HG02588 (cell line): ENCODE measurements at regions not wholly inside any gene's neighbourhood (a gene's known extent, or its start where the extent isn't known, plus 50 kb on each side); places are given as distances from the start of the nearest gene placed in this dataset.

Source experiments
- ATAC-seq: cut with Tn5 transposase; IDR thresholded peaks from one replicate; pipeline ENCODE4 v1.9.1; 2021; ENCODE audit warnings: mild to moderate bottlenecking, moderate library complexity; ENCODE audit not compliant: unreplicated experiment

DNA sequence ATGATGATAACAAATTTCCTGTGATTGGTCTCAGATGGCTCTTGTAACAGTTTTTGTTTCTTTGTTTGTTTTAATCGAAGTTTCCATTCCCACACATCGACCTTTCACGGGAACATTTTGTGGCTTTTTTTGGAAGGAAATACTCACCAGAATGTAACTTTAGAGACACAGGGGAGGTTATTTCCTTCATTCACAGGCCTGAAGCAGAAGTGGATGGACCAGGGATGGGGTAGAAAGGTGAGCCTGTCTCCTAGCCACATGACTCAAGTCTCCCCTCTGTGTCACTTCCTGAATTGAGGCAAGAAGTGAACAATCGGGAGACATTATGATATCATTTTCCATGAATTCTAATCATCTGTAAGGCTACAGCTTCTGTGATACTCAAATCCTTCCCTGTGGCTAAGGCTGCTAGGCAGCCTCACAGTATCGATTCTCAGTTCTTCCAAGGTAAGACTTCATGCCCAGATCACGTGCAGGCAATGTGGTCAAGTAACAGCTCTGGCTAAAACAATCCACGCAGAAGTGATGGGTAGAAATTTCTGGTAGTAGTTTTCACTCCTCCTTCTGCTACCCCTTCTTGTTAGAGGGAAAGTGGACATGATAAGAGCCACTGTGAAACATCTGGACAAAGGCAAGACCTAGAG lies 203.9 kb upstream of the NEBL start:
- no peak for ATAC-seq

DNA sequence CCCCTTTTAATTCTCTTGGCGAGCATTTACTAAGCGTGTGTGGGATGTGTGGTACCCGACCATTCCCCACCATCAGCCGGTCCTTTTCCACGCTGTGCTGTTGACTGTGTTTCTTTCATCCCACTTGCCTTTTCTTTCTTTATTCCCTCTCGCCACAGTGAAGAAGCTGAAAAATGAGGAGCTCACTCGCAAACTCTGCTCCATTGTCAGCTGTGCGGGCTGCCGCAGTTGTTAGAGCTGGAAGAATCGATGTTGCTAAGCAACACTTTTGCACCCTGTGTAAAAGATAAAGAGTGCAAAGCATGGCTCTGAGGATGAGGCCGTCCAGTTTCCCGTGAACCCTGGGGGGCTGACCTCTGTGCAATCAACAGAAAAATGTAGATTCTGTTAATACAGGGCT lies 203.1 kb upstream of the NEBL start:
- no peak for ATAC-seq

DNA sequence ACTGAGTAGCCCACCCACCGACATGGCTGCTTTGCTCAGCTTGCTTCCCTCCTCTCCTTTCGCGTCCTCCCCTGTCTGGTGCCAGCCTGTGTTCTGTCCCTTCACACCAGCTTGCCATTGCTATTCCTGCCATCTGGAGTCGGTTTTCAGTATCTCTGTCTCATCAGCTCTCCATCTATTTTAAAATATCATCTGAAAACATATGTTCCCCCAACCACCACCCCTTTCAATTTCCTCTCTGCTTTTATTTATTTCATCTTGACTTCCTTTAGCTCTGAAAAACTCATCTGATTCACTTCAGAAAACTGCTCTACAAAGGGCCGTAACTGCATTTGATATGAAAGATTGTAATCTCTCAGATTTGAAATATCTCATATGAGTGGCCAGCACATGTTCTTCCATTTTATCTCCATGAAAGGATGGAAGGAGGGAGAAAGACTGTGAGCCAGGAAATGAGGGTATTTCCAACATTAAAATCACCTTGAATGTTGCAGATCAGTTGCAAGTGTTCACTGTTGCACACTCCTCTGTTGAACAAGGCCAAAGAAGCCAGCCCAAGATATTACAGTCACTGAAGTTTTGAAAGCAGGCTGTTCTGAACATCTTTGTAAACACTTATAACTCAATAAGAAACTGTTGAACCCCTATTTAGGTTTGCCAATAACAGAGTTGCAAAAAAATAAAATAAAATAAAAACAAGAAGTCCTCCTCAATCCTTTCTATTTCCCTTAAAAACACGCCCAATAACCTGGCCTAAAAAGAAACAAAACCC lies 202.4 kb upstream of the NEBL start:
- ATAC-seq: no peak

DNA sequence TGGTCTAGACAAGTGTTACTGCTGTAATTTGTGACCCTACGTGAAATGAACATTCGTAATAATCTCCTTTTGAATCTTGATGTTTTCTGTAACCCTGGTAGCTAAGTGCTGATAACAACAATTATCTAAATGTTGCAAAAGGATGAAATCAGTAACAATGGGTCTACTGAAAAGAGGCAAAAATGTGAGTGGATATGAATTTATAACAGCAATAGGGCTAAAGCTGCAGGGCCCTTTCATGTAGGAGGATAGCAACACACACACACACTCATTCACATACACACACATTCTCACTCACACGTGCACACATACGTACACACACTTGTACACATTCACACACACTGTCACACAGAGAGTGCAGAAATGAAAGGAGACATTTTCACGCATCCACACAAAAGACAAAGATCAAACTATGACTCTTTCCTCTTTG lies 200.8 kb upstream of the NEBL start:
- no peak for ATAC-seq

DNA sequence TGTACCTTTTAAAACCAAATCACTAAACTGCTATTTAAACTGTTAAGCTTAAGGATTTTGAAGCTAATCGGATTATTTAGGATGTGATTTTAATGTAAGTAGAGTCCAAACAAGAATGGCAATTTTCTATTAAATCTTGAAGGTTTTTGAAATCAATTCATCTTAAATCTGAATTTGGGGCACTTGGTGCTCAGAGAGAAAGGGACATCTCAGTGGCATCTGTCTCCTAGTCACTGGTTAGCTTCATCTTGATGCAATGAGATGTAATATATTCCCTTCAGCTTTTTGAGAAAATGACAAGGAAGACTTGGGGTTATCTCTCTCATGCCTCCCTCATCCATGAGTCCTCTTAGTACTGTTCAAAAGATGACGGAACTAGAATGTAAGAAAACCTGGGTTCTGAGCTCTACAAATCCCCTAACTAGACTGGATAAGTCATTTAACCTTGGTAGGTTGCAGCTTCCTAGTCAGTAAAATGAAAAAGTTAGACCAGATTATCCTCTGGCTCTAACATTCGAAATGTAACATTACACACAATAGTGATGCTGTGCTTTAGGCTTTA lies 198.5 kb upstream of the NEBL start:
- ATAC-seq: no peak

DNA sequence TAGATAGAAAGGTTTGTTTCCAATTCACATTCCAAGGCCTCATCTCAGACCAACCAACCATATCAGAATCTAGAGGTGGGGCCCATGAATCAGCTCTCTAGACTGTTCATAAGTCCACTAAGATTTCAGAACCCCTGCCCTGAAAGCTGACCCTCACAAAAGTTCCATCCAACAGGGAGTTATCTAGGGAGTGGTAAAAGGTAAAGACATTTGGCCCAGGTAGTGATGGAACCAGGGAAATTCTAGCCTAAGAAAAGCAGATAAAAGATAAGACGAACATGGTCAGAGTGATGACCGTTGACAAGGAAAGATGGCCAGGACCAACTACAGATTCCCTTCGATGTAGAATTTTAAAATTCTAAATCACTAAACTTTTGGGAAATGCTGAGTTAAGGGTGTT lies 198.0 kb upstream of the NEBL start:
- no peak for ATAC-seq

DNA sequence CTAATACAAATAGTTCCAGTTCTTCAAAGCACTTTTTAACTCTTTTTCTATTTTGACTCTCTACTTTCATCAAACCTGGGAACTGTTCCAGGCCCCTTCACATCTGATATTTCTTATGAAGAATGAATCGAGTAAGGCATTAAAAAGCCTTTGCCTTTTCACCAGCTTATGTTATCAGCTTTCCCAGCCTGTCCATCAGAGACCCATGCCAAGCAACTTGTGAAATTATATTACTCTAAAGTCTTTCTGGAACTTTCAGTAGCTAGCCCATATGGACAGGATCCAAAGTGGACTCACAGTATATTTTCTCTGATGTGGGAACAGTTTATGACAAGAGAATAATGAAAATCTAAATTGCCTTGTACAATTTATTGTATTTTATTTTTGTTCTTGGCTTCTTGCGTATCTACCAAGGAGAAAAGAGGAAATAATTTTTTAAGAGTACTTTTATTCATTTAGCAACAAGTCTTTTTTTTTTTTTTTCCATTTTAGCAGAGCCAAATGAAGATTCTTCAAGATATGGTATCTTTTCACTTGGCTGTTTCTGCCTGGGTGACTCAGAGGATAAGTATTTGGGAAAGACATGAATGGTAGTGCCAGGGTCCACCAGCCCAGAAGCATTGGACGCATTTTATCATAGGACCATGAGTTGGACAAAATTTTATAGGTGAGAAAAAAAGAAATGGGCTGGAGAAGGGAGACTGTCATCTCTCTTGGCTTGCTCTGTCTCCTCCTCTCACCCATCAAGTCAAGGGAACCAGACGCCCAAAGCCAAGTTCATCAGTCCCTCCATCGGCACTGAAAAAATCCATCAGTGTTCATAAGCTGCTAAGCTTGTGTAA lies 195.8 kb upstream of the NEBL start:
- ATAC-seq: no peak

DNA sequence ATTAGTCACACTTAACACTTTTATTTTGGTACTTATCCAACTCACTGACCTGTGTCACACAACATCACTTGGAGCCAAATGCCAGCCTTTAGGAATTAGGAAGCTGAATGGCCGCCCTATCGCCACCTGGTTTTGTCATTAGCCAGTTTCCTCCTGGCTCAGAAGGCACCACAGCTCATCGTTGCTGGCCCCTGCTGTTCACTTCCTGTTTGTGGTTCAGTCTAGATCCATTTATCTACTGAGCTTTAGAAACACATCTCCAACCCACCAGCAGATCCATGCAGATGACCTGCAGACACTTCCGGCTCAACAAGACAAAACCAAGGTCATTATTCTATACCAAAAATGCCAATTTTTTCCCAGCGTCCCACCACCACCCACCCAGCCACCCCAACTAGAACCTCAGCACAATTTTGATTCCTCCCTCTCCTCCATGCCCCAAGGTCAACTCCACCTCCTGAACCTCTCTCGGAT lies 193.5 kb upstream of the NEBL start:
- no peak for ATAC-seq

DNA sequence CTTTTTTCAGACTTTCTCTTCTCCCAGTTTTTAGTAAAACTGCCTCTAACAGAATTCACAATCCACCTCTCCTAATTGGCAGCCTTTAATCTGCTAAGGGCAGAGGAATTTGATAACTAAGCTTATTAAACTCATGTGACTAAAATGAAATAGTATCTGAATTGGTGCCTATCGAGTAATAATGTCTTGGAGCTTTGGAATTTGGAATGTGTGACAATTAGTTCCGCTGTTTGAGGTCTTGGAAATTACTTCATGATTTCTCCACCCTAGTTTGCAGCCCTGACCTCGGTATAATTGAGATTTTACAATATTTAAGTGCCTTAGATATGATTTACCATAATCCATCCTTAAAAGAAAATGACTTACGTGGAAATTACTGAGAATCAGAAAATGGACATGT lies 190.4 kb upstream of the NEBL start:
- no peak for ATAC-seq

DNA sequence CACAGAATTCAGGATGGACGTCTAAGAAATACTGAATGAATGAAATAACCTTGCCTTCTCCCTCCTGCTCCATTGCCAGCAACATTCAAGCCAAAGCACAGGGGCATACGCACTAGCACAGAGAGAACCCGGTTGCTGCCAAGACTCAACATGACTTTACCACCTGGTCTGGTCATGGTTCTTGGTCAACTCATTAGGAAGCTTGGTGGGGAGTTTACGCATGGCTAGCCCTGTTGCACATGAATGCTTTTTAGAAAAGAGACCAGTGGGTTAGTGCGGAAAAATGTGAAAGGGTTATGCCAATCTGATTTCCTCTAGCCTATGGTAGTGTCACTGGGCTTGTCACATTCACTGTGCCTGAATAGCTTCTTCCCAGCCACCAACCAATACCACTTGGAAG lies 187.6 kb upstream of the NEBL start:
- ATAC-seq: no peak

DNA sequence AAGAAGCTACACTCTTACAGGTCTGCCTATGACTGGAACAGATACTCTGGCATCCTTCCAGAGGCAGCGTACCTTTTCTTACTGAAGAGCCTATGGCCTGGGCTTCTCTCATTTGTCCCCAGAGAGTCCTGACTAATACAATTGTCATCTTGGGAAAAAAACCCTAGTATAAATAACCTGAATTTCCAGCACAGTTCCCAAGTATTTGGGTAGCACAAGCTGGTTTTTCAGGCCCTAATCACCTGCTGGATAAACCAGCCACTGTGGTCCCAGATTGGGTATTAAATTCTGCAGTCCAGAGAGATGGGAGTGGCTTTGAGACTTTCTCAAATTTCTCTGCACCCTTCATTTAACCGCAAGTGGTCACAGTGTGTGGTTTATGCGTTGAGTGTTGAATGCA lies 186.8 kb upstream of the NEBL start:
- no peak for ATAC-seq

DNA sequence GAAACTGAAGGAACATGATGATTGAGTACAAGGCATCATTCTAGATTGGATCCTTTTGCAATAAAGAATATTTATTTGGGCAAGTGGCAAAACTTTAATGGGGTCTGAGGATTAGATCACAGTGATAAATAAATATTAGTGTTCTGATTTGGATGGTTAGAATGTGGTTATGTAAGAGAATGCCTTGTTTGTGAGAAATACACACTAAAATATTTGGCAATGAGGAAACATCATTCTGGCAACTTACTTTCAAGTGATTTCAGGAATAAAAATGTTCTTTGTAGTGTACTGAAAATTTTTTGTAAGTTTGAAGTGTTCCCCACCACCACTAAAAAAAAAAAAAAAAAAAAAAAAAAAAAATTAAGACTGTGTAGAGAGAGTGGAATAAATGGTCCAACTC lies 185.1 kb upstream of the NEBL start:
- ATAC-seq: no peak

DNA sequence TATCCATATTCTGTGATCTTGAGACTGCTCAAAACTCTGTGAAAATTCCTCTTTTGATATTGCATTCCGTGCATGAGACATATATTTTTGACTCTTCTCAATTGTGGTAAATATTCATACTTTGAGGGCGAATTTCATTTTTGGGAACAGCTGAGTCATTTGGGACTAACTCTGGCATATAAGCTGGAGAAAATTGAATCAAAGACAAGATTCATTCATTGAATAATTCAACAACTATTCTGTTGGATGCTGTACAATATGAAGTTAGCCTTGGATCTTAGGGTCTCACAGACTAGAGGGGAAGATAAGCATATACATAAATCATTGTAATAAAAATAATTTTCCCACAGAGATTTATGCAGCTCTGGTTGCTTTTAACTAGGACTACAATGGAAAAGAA lies 183.2 kb upstream of the NEBL start:
- ATAC-seq: no peak

DNA sequence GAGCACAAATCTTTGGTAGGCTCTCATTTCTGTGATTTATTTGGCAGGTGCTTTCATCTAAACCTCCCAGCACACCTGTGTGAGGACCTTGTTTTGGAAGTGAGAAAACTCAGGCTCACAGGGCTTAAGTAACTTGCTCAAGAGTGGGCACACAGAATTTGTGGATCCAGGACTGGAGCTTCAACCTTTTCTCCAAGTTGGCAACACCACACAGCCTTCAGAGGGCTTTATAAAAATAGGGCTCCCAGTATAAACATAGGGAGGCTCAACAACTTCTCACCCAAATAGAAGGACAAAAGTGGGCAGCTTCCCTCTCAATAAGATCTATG lies 182.2 kb upstream of the NEBL start:
- no peak for ATAC-seq

DNA sequence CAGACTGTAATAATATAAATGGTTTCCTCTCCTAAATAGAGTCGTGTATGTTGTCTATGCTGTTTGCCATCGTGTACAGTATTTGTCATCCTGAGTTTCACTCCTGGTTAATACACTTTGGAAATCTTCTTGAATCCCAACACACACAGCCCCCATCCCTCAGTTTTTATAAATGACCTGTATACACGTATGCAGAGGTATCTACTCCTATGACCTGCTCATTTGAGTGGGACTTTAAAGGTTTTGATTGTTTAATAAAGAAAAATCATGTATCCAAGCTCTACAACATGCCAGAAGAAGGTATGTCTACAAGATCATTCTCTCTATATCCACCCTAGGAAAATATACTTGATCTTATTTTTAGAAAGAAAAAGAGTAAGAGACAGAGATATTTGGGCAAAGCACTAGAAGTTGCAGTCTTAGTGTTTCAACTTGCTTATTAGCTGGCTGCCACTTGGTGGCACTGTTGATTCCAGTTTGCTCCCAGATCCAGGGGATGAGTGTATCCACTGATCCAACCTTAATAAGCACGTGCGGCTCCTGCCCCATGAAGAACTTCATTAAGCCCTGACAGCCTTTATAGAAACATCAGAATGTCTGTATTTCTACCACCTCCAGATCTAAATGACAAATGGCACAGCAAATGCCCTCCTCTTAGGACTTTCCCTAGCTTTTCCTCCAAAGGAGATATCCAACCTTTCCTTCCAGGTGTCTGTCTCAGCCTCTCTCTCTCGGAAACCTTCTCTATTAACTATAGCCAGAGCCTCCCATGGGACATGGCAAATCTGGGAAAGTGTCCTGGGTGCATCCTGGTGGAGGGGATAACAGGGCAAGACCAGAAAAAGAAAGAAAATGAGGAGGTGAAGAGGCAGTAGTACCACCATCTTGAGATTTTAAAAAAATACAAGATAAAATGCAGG lies 181.6 kb upstream of the NEBL start:
- peak; percentile 66 for ATAC-seq

DNA sequence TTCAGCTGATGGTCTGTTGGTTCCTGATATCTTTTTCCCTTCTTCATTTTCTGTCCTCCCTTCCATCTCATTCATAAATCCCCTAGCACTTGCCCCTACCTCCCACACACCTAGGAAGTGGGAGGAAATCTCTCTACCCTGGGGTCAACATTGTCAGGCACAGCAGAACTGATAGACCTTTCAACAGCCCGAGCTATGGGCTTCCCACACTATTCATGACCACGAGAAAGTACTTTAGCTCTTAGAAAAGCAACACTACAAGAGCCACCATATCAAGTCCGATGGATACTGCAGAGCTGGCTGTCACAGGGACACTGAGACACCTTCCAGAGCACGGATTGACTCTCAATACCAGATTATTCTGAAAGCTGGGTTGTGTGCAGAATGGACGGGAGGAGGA lies 180.6 kb upstream of the NEBL start:
- no peak for ATAC-seq

DNA sequence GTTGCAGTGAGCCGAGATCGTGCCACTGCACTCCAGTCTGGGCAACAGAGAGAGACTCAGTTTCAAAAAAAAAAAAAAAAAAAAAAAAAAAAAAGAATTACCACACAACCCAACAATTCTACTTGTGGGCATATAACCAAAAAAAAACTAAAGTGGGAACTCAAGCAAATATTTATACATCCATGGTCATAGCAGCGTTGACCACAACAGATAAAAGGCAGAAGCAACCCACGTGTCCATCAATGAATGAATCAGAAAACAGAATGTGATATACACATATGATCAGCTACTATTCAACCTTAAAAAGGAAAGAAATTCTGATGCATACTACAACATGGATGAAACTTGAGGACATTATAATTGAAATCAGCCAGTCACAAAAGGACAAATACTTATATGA lies 179.3 kb upstream of the NEBL start:
- no peak for ATAC-seq

DNA sequence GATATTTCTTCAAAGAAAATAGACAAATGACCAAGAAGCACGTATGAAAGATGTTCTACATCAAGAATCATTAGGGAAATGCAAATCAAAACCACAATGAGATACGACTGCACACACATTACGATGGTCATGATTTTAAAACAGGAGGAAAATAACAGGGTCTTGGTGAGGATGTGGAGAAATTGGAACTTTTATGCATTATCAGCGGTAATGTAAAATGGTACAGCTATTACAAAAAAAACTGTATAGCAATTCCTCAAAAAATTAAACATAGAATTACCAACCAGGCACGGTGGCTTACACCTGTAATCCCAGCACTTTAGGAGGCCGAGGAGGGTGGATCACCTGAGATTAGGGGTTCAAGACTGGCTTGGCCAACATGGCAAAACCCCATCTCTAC lies 178.8 kb upstream of the NEBL start:
- no peak for ATAC-seq

DNA sequence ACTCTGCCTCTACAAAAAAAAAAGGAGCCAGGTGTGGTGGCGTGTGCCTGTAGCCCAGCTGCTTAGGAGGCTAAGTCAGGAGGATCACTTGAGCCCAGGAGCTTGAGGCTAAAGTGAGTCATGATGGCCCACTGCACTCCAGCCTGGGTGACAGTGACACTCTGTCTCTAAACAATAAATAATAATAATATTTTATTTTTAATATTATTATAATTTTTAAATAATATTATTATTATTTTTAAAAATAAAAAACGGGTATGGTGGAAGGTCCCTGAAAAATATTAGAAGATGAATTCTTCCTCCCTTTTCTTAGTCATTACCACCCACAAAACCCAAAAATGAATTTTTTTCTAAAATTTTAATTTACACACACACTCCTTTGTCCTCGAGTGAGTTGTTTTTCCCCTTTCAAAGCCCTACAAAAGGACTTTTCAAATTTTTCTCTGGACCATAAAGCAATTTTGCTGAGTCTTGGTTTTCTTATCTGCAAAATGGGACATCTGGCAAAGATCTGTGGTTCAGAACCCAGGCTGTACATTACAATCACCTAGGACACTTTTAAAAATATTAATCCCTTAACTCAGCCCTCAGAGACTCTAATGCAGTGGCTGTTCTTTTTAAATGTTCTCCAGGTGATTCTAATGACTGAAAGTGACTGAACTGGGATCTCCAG lies 174.0 kb upstream of the NEBL start:
- no peak for ATAC-seq
